ENCODE measurements at regions not wholly inside any gene's neighbourhood (a gene's known extent, or its start where the extent isn't known, plus 50 kb on each side); places are given as distances from the start of the nearest gene placed in this dataset.

DNA sequence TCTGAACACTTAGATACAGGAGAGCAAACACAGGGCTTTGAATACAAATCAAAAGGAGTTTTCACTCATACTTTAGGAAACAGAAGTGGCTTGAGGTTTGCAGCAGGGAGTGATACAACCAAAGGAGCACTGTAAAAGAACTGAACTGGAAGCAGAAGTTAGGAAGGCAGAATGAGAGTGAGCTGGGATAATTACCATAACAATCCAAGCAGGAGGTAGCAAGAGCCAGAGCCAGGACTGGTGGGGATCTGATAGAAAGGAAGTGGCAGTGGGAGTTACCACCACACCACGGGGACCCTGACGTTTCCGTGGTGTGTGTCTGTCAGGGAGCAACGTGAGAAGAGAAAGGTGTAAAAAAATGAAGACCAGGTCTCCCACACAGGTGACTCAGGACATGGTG, 81.3 kb upstream of the EPB41L3 start:
- H3K4me3 ChIP-seq, result no peak overlapping the region
- DNase-seq (ENCODE audit: extremely low spot score), result no peak
- H3K4me1 ChIP-seq, result peaks cover 8 to 24% (median 23%) of the 10 kb centered on the region in 4 donors
- 58% methylated on average over 4 of the region's 4 CpGs for WGBS
- no peaks in the 10 kb centered on the region for H3K36me3 ChIP-seq
- no peak overlapping the region for H3K27ac ChIP-seq (replicated peaks in 1 of 4)
- H3K27me3 ChIP-seq, result peaks cover 0 to 64% (median 2%) of the 10 kb centered on the region in 4 donors
- H3K9me3 ChIP-seq, result no peaks in the 10 kb centered on the region
- intact Hi-C loops (cut with DNase I), result no loop called here
- TF ChIP-seq POLR2AphosphoS5 (IDR thresholded peaks at IDR 0.05) (no peak), POLR2A (IDR thresholded peaks at IDR 0.05; ENCODE audit: low read depth) (no peak)

- H3K27ac ChIP-seq (replicated peaks in 1 of 4), result no peak overlapping the region
- H3K4me1 ChIP-seq, result peaks cover under 1 to 4% (median 2%) of the 10 kb centered on the region in 4 donors
- H3K9me3 ChIP-seq, result no peaks in the 10 kb centered on the region
- no peaks in the 10 kb centered on the region for H3K36me3 ChIP-seq
- H3K27me3 ChIP-seq, result peaks cover 0 to 42% (median under 1%) of the 10 kb centered on the region in 4 donors
- intact Hi-C loops (cut with DNase I), result no loop called here
- 91% methylated on average over 4 of the region's 4 CpGs for WGBS
- TF ChIP-seq POLR2AphosphoS5 (IDR thresholded peaks at IDR 0.05), result no peak
- TF ChIP-seq CTCF (IDR thresholded peaks at IDR 0.05), result no peak
- no peak for TF ChIP-seq EP300 (IDR thresholded peaks at IDR 0.05)
- TF ChIP-seq POLR2A (IDR thresholded peaks at IDR 0.05; ENCODE audit: low read depth), result no peak
- DNase-seq (ENCODE audit: extremely low spot score), result no peak
- H3K4me3 ChIP-seq, result no peak overlapping the region
Measured at GRCh38 chr18:5622905-5623304, 79.1 kb upstream of the EPB41L3 start.

DNA sequence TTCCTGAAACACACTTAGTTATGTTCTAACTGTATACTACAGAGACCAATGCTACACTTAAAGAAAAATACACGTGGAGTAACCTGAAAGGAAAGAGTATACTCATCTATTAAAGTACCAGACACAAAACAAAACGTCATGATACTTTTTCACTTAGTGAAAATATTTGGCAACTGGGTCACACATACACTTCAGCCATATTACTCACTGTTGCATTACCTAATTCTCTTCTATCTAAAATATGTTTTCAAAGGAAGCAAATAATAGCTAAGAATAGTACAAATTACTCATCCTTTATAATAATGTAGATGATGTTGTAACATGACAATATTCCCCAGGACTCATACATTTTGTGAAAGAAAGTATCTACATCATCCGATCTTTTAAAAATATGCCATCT, 76.5 kb upstream of the EPB41L3 start:
- H3K4me1 ChIP-seq, result no peaks in the 10 kb centered on the region
- no peak overlapping the region for H3K4me3 ChIP-seq
- H3K27me3 ChIP-seq, result peaks cover 0 to 18% (median 0%) of the 10 kb centered on the region in 4 donors
- 52% methylated on average over 3 of the region's 3 CpGs for WGBS
- H3K27ac ChIP-seq (replicated peaks in 1 of 4), result no peak overlapping the region
- no peaks in the 10 kb centered on the region for H3K36me3 ChIP-seq
- TF ChIP-seq POLR2A (IDR thresholded peaks at IDR 0.05; ENCODE audit: low read depth) (no peak), POLR2AphosphoS5 (IDR thresholded peaks at IDR 0.05) (no peak), CTCF (IDR thresholded peaks at IDR 0.05) (no peak), EP300 (IDR thresholded peaks at IDR 0.05) (no peak)
- intact Hi-C loops (cut with DNase I), result no loop called here
- no peak for DNase-seq (ENCODE audit: extremely low spot score)
- no peaks in the 10 kb centered on the region for H3K9me3 ChIP-seq

GRCh38 chr18:5619376-5619775, 75.6 kb upstream of the EPB41L3 start:
- no peaks in the 10 kb centered on the region for H3K9me3 ChIP-seq
- intact Hi-C loops (cut with DNase I), result no loop called here
- no peak overlapping the region for H3K27ac ChIP-seq (replicated peaks in 1 of 4)
- WGBS, result 64% methylated on average over 1 of the region's 1 CpG
- DNase-seq (ENCODE audit: extremely low spot score), result no peak
- H3K4me1 ChIP-seq, result no peaks in the 10 kb centered on the region
- no peak for TF ChIP-seq CTCF (IDR thresholded peaks at IDR 0.05)
- TF ChIP-seq POLR2AphosphoS5 (IDR thresholded peaks at IDR 0.05), result no peak
- no peak for TF ChIP-seq EP300 (IDR thresholded peaks at IDR 0.05)
- no peak for TF ChIP-seq POLR2A (IDR thresholded peaks at IDR 0.05; ENCODE audit: low read depth)
- no peaks in the 10 kb centered on the region for H3K36me3 ChIP-seq
- no peak overlapping the region for H3K4me3 ChIP-seq
- peaks cover 0 to 9% (median 0%) of the 10 kb centered on the region in 4 donors for H3K27me3 ChIP-seq

DNA sequence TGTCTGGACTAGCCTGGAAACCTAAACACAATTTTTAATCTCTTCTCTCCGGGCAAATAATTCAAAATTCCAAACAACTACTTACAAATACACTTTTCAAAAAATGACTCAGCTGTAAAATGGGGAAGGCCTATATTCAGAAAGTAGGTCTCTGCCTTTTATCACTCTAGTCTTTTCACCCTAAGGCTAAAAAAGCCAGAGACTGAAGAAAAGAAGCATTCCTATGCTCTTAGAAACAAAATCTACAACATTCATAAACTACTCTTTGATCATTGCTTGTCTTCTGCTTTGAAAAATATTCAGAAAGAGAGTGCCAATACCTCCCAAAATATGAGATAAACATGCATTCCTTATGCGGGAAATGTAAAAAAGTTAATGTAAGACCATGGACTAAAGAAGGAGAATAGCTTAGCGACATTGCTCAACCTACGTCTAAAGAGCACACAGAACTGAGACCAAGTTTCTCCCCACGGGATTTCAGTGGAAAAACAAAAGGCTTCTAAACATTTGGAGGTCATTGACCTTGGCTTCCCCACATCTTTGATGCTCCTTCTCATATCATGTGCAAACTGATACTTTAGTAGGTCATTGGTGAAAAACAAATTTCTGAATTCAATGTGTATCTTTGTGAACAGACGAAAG, 74.4 kb upstream of the EPB41L3 start:
- H3K9me3 ChIP-seq, result no peaks in the 10 kb centered on the region
- no peak overlapping the region for H3K27ac ChIP-seq (replicated peaks in 1 of 4)
- 71% methylated on average over 6 of the region's 6 CpGs for WGBS
- H3K4me3 ChIP-seq, result no peak overlapping the region
- no peak for DNase-seq (ENCODE audit: extremely low spot score)
- no peak for TF ChIP-seq POLR2AphosphoS5 (IDR thresholded peaks at IDR 0.05)
- TF ChIP-seq EP300 (IDR thresholded peaks at IDR 0.05), result no peak
- TF ChIP-seq POLR2A (IDR thresholded peaks at IDR 0.05; ENCODE audit: low read depth), result no peak
- no peak for TF ChIP-seq CTCF (IDR thresholded peaks at IDR 0.05)
- intact Hi-C loops (cut with DNase I), result no loop called here
- H3K27me3 ChIP-seq, result no peaks in the 10 kb centered on the region
- H3K36me3 ChIP-seq, result no peaks in the 10 kb centered on the region
- H3K4me1 ChIP-seq, result no peaks in the 10 kb centered on the region

All from esophagus muscularis mucosa (tissue), 4 donors.